HepG2 (cell line): ENCODE measurements at regions not wholly inside any gene's neighbourhood (a gene's known extent, or its start where the extent isn't known, plus 50 kb on each side); places are given as distances from the start of the nearest gene placed in this dataset.

Source experiments
- ATAC-seq: fragments of 200-7000 bp; cut with Tn5 transposase; 3 replicates; pipeline ENCODE4 v1.9.1; 2020; ENCODE audit warnings: mild to moderate bottlenecking, moderate library complexity
- BruUV-seq: library from RNA; stranded (reverse); fragments of 400-500 nt; replicated peaks from 2 replicates; lab custom pipeline; 2021; lab: Mats Ljungman, UMichigan
- CTCF ChIA-PET: fragments of 300-600 bp; formaldehyde crosslinking; extraction: SDS; loops from one replicate; lab custom pipeline; 2021; ENCODE audit warnings: low total read pairs, inconsistent platforms, low intra/inter-chr PET ratio; lab: Yijun Ruan, JAX
- POLR2A ChIA-PET: fragments of 350-600 bp; sonication (Branson Sonifier 250); formaldehyde crosslinking; loops from one replicate; lab custom pipeline; 2020; ENCODE audit warnings: antibody characterized with exemption, inconsistent platforms; lab: Yijun Ruan, JAX
- DNase-seq: peaks from one replicate; pipeline ENCODE4 v3.0.0-alpha.2; 2015; ENCODE audit warnings: low spot score
- FAIRE-seq: peaks from 3 replicates; lab custom pipeline; 2011; peaks lifted over from hg19 to GRCh38; lab: Jason Lieb, UNC
- H2AFZ ChIP-seq: one replicate; pipeline ENCODE4 v1.6.1; 2011; ENCODE audit warnings: low read length, inconsistent platforms
- H3K27ac ChIP-seq: fragments of 300-600 bp; 3 replicates; pipeline ENCODE4 v1.8.0; 2011; ENCODE audit warnings: mixed run types, mild to moderate bottlenecking, mixed read lengths, low read length, inconsistent platforms; ENCODE audit not compliant: insufficient read depth; ENCODE audit errors: extremely low read length
- H3K27me3 ChIP-seq, 2 experiments: fragments of 200-600 bp in 1 of 2; 2 replicates in 1 of 2; 3 replicates in 1 of 2; pipeline versions ENCODE4 v1.6.0 to v1.8.0; 2011; ENCODE audit warnings: low read length in 2 of 2, mild to moderate bottlenecking in 2 of 2, moderate library complexity in 2 of 2, inconsistent platforms in 1 of 2; ENCODE audit not compliant: insufficient read depth in 2 of 2, control insufficient read depth in 1 of 2
- H3K36me3 ChIP-seq, 2 experiments: fragments of 200-600 bp in 1 of 2; replicated peaks in 1 of 2; 2 replicates in 1 of 2; 3 replicates in 1 of 2; pipeline versions ENCODE4 v1.5.1 to v1.8.0; 2011; ENCODE audit warnings: low read length in 2 of 2, inconsistent platforms in 1 of 2; ENCODE audit not compliant: insufficient read depth in 2 of 2, control insufficient read depth in 1 of 2
- H3K4me1 ChIP-seq: 2 replicates; pipeline ENCODE4 v1.5.1; 2012; ENCODE audit warnings: low read length, inconsistent platforms; ENCODE audit not compliant: insufficient read depth
- H3K4me2 ChIP-seq: 2 replicates; pipeline ENCODE4 v1.6.0; 2011; ENCODE audit warnings: low read depth, low read length, inconsistent platforms
- H3K4me3 ChIP-seq, 3 experiments: fragments of 200-600 bp in 1 of 3; sonication (generic), shearing (Covaris generic) in 1 of 3; replicated peaks in 1 of 3; 2 replicates each; pipeline ENCODE4 v1.5.1; 2011 to 2016; ENCODE audit warnings: low read length in 3 of 3, inconsistent platforms in 2 of 3, low read depth in 2 of 3, mild to moderate bottlenecking in 2 of 3, control low read depth in 1 of 3, mixed read lengths in 1 of 3; ENCODE audit not compliant: insufficient read depth in 1 of 3
- H3K79me2 ChIP-seq: one replicate; pipeline ENCODE4 v1.6.1; 2011; ENCODE audit warnings: low read length, inconsistent platforms; ENCODE audit not compliant: insufficient read depth
- H3K9ac ChIP-seq: 2 replicates; pipeline ENCODE4 v1.6.0; 2011; ENCODE audit warnings: mild to moderate bottlenecking, low read depth, low read length, inconsistent platforms; ENCODE audit not compliant: insufficient read depth
- H3K9me3 ChIP-seq: 2 replicates; pipeline ENCODE4 v1.5.1; 2012; ENCODE audit warnings: mild to moderate bottlenecking, low read length
- H4K20me1 ChIP-seq: 2 replicates; pipeline ENCODE4 v1.6.0; 2011; ENCODE audit warnings: inconsistent platforms, mild to moderate bottlenecking, low read length, moderate library complexity; ENCODE audit not compliant: insufficient read depth
- AKAP8 ChIP-seq: sonication (generic); formaldehyde crosslinking; IDR thresholded peaks from 2 replicates; pipeline ENCODE4 v1.5.1; 2020; ENCODE audit warnings: mild to moderate bottlenecking, missing genetic modification reagents
- HNF4G ChIP-seq, 2 experiments: sonication (generic) in 1 of 2; formaldehyde crosslinking in 1 of 2; IDR thresholded peaks; 2 replicates each; pipeline versions ENCODE4 v1.4.0 to v1.6.1; 2011 to 2020; ENCODE audit warnings: borderline replicate concordance in 2 of 2, low read depth in 2 of 2, mild to moderate bottlenecking in 2 of 2, low read length in 1 of 2, missing genetic modification reagents in 1 of 2, moderate library complexity in 1 of 2
- MZF1 ChIP-seq: sonication (generic); formaldehyde crosslinking; IDR thresholded peaks from 2 replicates; pipeline ENCODE4 v1.8.1; 2023; ENCODE audit warnings: mild to moderate bottlenecking, missing genetic modification reagents, borderline replicate concordance
- NFE2L1 ChIP-seq: sonication (generic); formaldehyde crosslinking; IDR thresholded peaks from 2 replicates; pipeline ENCODE4 v1.4.0; 2020; ENCODE audit warnings: missing genetic modification reagents, mild to moderate bottlenecking, borderline replicate concordance
- NONO ChIP-seq, 2 experiments: fragments of 450-650 bp in 1 of 2; sonication (generic) in 1 of 2; formaldehyde crosslinking in 1 of 2; IDR thresholded peaks in 1 of 2; conservative IDR thresholded peaks in 1 of 2; 2 replicates each; pipeline versions ENCODE4 v1.6.1 to v1.8.0; 2017 to 2022; ENCODE audit warnings: mild to moderate bottlenecking in 1 of 2, missing genetic modification reagents in 1 of 2, moderate library complexity in 1 of 2
- PAWR ChIP-seq: sonication (generic); formaldehyde crosslinking; IDR thresholded peaks from 2 replicates; pipeline ENCODE4 v1.4.0; 2020; ENCODE audit warnings: missing genetic modification reagents, mild to moderate bottlenecking, borderline replicate concordance
- PHF5A ChIP-seq: IDR thresholded peaks from one replicate; pipeline ENCODE4 v1.6.1; 2018; ENCODE audit warnings: low read depth, missing genetic modification reagents; ENCODE audit not compliant: unreplicated experiment
- PPARG ChIP-seq: conservative IDR thresholded peaks from 2 replicates; pipeline ENCODE4 v1.6.1; 2016; ENCODE audit warnings: missing biosample characterization, missing genetic modification reagents
- ZMYM4 ChIP-seq: sonication (generic); formaldehyde crosslinking; IDR thresholded peaks from 2 replicates; pipeline ENCODE4 v1.8.1; 2023; ENCODE audit warnings: mild to moderate bottlenecking, missing genetic modification reagents
- ZNF10 ChIP-seq: sonication (generic); formaldehyde crosslinking; IDR thresholded peaks from 2 replicates; pipeline ENCODE4 v1.4.0; 2020; ENCODE audit warnings: mild to moderate bottlenecking, low read depth, missing genetic modification reagents, borderline replicate concordance
- ZNF256 ChIP-seq: sonication (generic); formaldehyde crosslinking; conservative IDR thresholded peaks from 2 replicates; pipeline ENCODE4 v1.4.0; 2020; ENCODE audit warnings: missing genetic modification reagents
- ZNF260 ChIP-seq: sonication (generic); formaldehyde crosslinking; IDR thresholded peaks from 2 replicates; pipeline ENCODE4 v1.4.0; 2020; ENCODE audit warnings: missing genetic modification reagents, low read depth, mild to moderate bottlenecking, borderline replicate concordance
- ZNF30 ChIP-seq: sonication (generic); formaldehyde crosslinking; IDR thresholded peaks from 2 replicates; pipeline ENCODE4 v1.5.0; 2020; ENCODE audit warnings: mild to moderate bottlenecking, missing genetic modification reagents
- ZNF468 ChIP-seq: sonication (generic); formaldehyde crosslinking; IDR thresholded peaks from 2 replicates; pipeline ENCODE4 v1.8.0; 2022; ENCODE audit warnings: mild to moderate bottlenecking, moderate library complexity, missing genetic modification reagents
- ZNF501 ChIP-seq: sonication (generic); formaldehyde crosslinking; IDR thresholded peaks from 2 replicates; pipeline ENCODE4 v1.5.1; 2020; ENCODE audit warnings: mild to moderate bottlenecking, moderate library complexity, missing genetic modification reagents
- ZNF510 ChIP-seq: sonication (generic); formaldehyde crosslinking; IDR thresholded peaks from 2 replicates; pipeline ENCODE4 v1.4.0; 2020; ENCODE audit warnings: low read depth, mild to moderate bottlenecking, missing genetic modification reagents
- ZNF570 ChIP-seq: sonication (generic); formaldehyde crosslinking; IDR thresholded peaks from 2 replicates; pipeline ENCODE4 v1.4.0; 2020; ENCODE audit warnings: mild to moderate bottlenecking, missing genetic modification reagents, borderline replicate concordance
- ZNF572 ChIP-seq: sonication (generic); formaldehyde crosslinking; IDR thresholded peaks from 2 replicates; pipeline ENCODE4 v1.5.1; 2020; ENCODE audit warnings: mild to moderate bottlenecking, missing genetic modification reagents
- ZNF788 ChIP-seq: sonication (generic); formaldehyde crosslinking; IDR thresholded peaks from 2 replicates; pipeline ENCODE4 v1.5.0; 2020; ENCODE audit warnings: mild to moderate bottlenecking, missing genetic modification reagents, borderline replicate concordance
- ZNF850 ChIP-seq: sonication (generic); formaldehyde crosslinking; conservative IDR thresholded peaks from 2 replicates; pipeline ENCODE4 v1.9.0; 2021; ENCODE audit warnings: mild to moderate bottlenecking, missing genetic modification reagents
- WGBS: methylation state at CpG from one replicate; pipeline ENCODE4 v1.1.6; 2017; ENCODE audit warnings: low lambda C conversion rate; 5-methylcytosine and 5-hydroxymethylcytosine counted together
- in situ Hi-C: cut with HindIII; loops from 2 replicates; pipeline ENCODE4 v1.10.0; 2017; ENCODE audit warnings: low pct_unique_long_range_greater_than_20kb; ENCODE audit not compliant: extremely low pct_ligation_motif_present
- intact Hi-C: fragments of 100-400 bp; cut with micrococcal nuclease; formaldehyde crosslinking; loops from one replicate; pipeline ENCODE4 v1.10.0; 2022; ENCODE audit not compliant: unreplicated experiment

GRCh38 chr11:129723761-129724162 is 91.9 kb upstream of the TMEM45B start:
- intact Hi-C loops (no loop called here), in situ Hi-C loops (no loop called here)
- H3K27me3 ChIP-seq: peaks cover 8 to 60% of the 10 kb centered on the region in 2 experiments; a peak in 3 of 5 replicates
- no TSS peak for BruUV-seq
- no peaks in the 10 kb centered on the region for H3K4me1 ChIP-seq
- H3K27ac ChIP-seq: no peak overlapping the region
- H4K20me1 ChIP-seq: no peaks in the 10 kb centered on the region
- no peak overlapping the region for H3K4me3 ChIP-seq
- no CpG with 5 or more reads among the region's 11 CpGs for WGBS
- no peak overlapping the region for H3K9ac ChIP-seq
- no peak; the same call in 2 of the 3 replicates for ATAC-seq
- no peaks in the 10 kb centered on the region for H3K79me2 ChIP-seq
- FAIRE-seq: no peak
- no peak overlapping the region for H2AFZ ChIP-seq
- TF ChIP-seq ZNF788 (no peak), ZNF510 (no peak), AKAP8 (no peak), NFE2L1 (CRISPR knock-in tag) (no peak), NONO (IDR thresholded peaks at IDR 0.05) (no peak), NONO (CRISPR knock-in tag; conservative IDR thresholded peaks at IDR 0.05) (no peak), ZNF501 (CRISPR knock-in tag) (no peak), ZNF468 (no peak), ZMYM4 (no peak), ZNF850 (CRISPR knock-in tag) (no peak), PAWR (no peak), HNF4G (IDR thresholded peaks at IDR 0.05; ENCODE audit: borderline replicate concordance, low read depth, low read length) (no peak), HNF4G (CRISPR knock-in tag; IDR thresholded peaks at IDR 0.05; ENCODE audit: borderline replicate concordance, low read depth) (no peak), ZNF570 (no peak), ZNF260 (CRISPR knock-in tag) (no peak), MZF1 (CRISPR knock-in tag) (no peak), PPARG (CRISPR knock-in tag) (no peak), ZNF10 (CRISPR knock-in tag) (no peak), ZNF30 (CRISPR knock-in tag) (no peak), ZNF572 (CRISPR knock-in tag) (no peak), ZNF256 (CRISPR knock-in tag) (no peak), PHF5A (CRISPR knock-in tag) (no peak)
- DNase-seq: no peak
- CTCF ChIA-PET: no interaction called here
- H3K36me3 ChIP-seq: no peaks in the 10 kb centered on the region
- H3K4me2 ChIP-seq: no peak overlapping the region
- POLR2A ChIA-PET: no interaction called here
- H3K9me3 ChIP-seq: no peaks in the 10 kb centered on the region
